ENCODE measurements at regions not wholly inside any gene's neighbourhood (a gene's known extent, or its start where the extent isn't known, plus 50 kb on each side); places are given as distances from the start of the nearest gene placed in this dataset.

- TF ChIP-seq CTCF (IDR thresholded peaks at IDR 0.05; ENCODE audit: low read depth, low read length) = no peak
- TF ChIP-seq EZH2phosphoT487 (IDR thresholded peaks at IDR 0.05; ENCODE audit: low read depth) = no peak
These were observed 316.4 kb downstream of the NSUN3 start for GRCh38 chr3:94379264-94379663.
